Loucy (cell line): ENCODE measurements at regions not wholly inside any gene's neighbourhood (a gene's known extent, or its start where the extent isn't known, plus 50 kb on each side); places are given as distances from the start of the nearest gene placed in this dataset.

Source experiments
- H2AFZ ChIP-seq: fragments of 200-600 bp; sonication (generic); 2 replicates; pipeline ENCODE4 v1.6.0; 2016; ENCODE audit warnings: antibody characterized with exemption, mild to moderate bottlenecking, low read length, moderate library complexity
- H3F3A ChIP-seq: fragments of 200-600 bp; 2 replicates; pipeline ENCODE4 v1.6.0; 2016; ENCODE audit warnings: antibody characterized with exemption, low read depth, mild to moderate bottlenecking
- H3K27me3 ChIP-seq: fragments of 200-600 bp; sonication (generic); 2 replicates; pipeline ENCODE4 v1.6.1; 2014; ENCODE audit warnings: low read length, mild to moderate bottlenecking; ENCODE audit not compliant: insufficient read depth, poor library complexity, severe bottlenecking
- H3K36me3 ChIP-seq: fragments of 200-600 bp; sonication (generic); 2 replicates; pipeline ENCODE4 v1.6.1; 2016; ENCODE audit warnings: low read length; ENCODE audit not compliant: insufficient read depth
- H3K4me1 ChIP-seq: fragments of 200-600 bp; sonication (generic); 2 replicates; pipeline ENCODE4 v1.5.1; 2014; ENCODE audit warnings: low read length, mild to moderate bottlenecking; ENCODE audit not compliant: insufficient read depth, poor library complexity, severe bottlenecking
- H3K4me2 ChIP-seq: fragments of 200-600 bp; sonication (generic); 2 replicates; pipeline ENCODE4 v1.6.0; 2014; ENCODE audit warnings: antibody characterized with exemption, low read length, low read depth, mild to moderate bottlenecking; ENCODE audit not compliant: poor library complexity, severe bottlenecking
- H3K4me3 ChIP-seq: fragments of 200-600 bp; sonication (generic); 2 replicates; pipeline ENCODE4 v1.5.1; 2014; ENCODE audit warnings: low read length, mild to moderate bottlenecking, mixed read lengths; ENCODE audit not compliant: poor library complexity, severe bottlenecking
- H3K79me2 ChIP-seq: fragments of 200-600 bp; sonication (generic); 2 replicates; pipeline ENCODE4 v1.6.1; 2014; ENCODE audit warnings: low read length; ENCODE audit not compliant: insufficient read depth
- H3K9ac ChIP-seq: fragments of 200-600 bp; sonication (generic); 2 replicates; pipeline ENCODE4 v1.6.0; 2014; ENCODE audit warnings: mild to moderate bottlenecking, low read depth, low read length, moderate library complexity; ENCODE audit not compliant: poor library complexity, severe bottlenecking
- H3K9me2 ChIP-seq: fragments of 200-600 bp; sonication (generic); replicated peaks from 2 replicates; pipeline ENCODE4 v1.6.1; 2016; ENCODE audit warnings: low read depth, low read length, mixed read lengths
- H3K9me3 ChIP-seq: fragments of 200-600 bp; sonication (generic); 2 replicates; pipeline ENCODE4 v1.6.1; 2014; ENCODE audit warnings: mild to moderate bottlenecking, antibody characterized with exemption, low read length, low read depth; ENCODE audit not compliant: insufficient read depth
- H4K20me1 ChIP-seq: fragments of 200-600 bp; sonication (generic); 2 replicates; pipeline ENCODE4 v1.6.0; 2014; ENCODE audit warnings: antibody characterized with exemption, low read length, mild to moderate bottlenecking; ENCODE audit not compliant: insufficient read depth, poor library complexity, severe bottlenecking
- CTCF ChIP-seq: fragments of 200-600 bp; sonication (generic); conservative IDR thresholded peaks from 2 replicates; pipeline ENCODE4 v1.5.1; 2014; ENCODE audit warnings: mild to moderate bottlenecking, antibody characterized with exemption, low read length
- EZH2phosphoT487 ChIP-seq: fragments of 200-600 bp; IDR thresholded peaks from 2 replicates; pipeline ENCODE4 v1.6.1; 2018; ENCODE audit warnings: antibody characterized with exemption, mild to moderate bottlenecking, moderate library complexity, borderline replicate concordance

GRCh38 chr5:117662361-117662760, 1087.7 kb upstream of the SEMA6A start:
- Histone ChIP-seq H3K79me2 (no peaks in the 10 kb centered on the region), H3K36me3 (no peaks in the 10 kb centered on the region), H3K4me2 (no peak overlapping the region), H3K27me3 (no peaks in the 10 kb centered on the region), H3K4me1 (no peaks in the 10 kb centered on the region), H2AFZ (no peak overlapping the region), H3K9me2 (no peaks in the 10 kb centered on the region), H3K9ac (no peak overlapping the region), H3K9me3 (no peaks in the 10 kb centered on the region), H3K4me3 (no peak overlapping the region), H3F3A (no peaks in the 10 kb centered on the region), H4K20me1 (no peaks in the 10 kb centered on the region)
- TF ChIP-seq CTCF (no peak), EZH2phosphoT487 (no peak)

GRCh38 chr5:117657541-117657940, 1082.9 kb upstream of the SEMA6A start:
- Histone ChIP-seq H3F3A (no peaks in the 10 kb centered on the region), H3K9ac (no peak overlapping the region), H3K27me3 (no peaks in the 10 kb centered on the region), H3K4me3 (no peak overlapping the region), H3K79me2 (no peaks in the 10 kb centered on the region), H3K36me3 (no peaks in the 10 kb centered on the region), H4K20me1 (no peaks in the 10 kb centered on the region), H2AFZ (no peak overlapping the region), H3K4me1 (no peaks in the 10 kb centered on the region), H3K9me3 (no peaks in the 10 kb centered on the region), H3K9me2 (no peaks in the 10 kb centered on the region), H3K4me2 (no peak overlapping the region)
- no peak for TF ChIP-seq EZH2phosphoT487
- no peak for TF ChIP-seq CTCF

GRCh38 chr5:117652958-117653280, 1078.3 kb upstream of the SEMA6A start:
- Histone ChIP-seq H3K9me3 (no peaks in the 10 kb centered on the region), H4K20me1 (no peaks in the 10 kb centered on the region), H3F3A (no peaks in the 10 kb centered on the region), H3K9me2 (no peaks in the 10 kb centered on the region), H3K9ac (no peak overlapping the region), H2AFZ (no peak overlapping the region), H3K4me1 (no peaks in the 10 kb centered on the region), H3K79me2 (no peaks in the 10 kb centered on the region), H3K4me2 (no peak overlapping the region), H3K27me3 (no peaks in the 10 kb centered on the region), H3K36me3 (no peaks in the 10 kb centered on the region), H3K4me3 (no peak overlapping the region)
- TF ChIP-seq CTCF = no peak
- no peak for TF ChIP-seq EZH2phosphoT487
